NCI-H345 (cell line): ENCODE measurements at regions not wholly inside any gene's neighbourhood (a gene's known extent, or its start where the extent isn't known, plus 50 kb on each side); places are given as distances from the start of the nearest gene placed in this dataset.
"Not testable (repeated sequence)": the region's sequence is repeated elsewhere in the genome, so short reads cannot be mapped to it uniquely, and the experiment has no call there.

Experiments used
- DNase-seq: peaks from one replicate; lab custom pipeline; 2025; lab: John Stamatoyannopoulos, UW

GRCh38 chr11:115660030-115660805 is 156.0 kb upstream of the CADM1 start:
- no peak for DNase-seq

GRCh38 chr11:115659061-115659963 is 155.1 kb upstream of the CADM1 start:
- no peak for DNase-seq

- no peak for DNase-seq
These were observed 153.4 kb upstream of the CADM1 start for GRCh38 chr11:115657586-115657985.

- DNase-seq, result no peak
These were observed 152.5 kb upstream of the CADM1 start for GRCh38 chr11:115656669-115657068.

GRCh38 chr11:115656041-115656440 is 151.8 kb upstream of the CADM1 start:
- DNase-seq, result no peak

GRCh38 chr11:115654792-115655191 is 150.6 kb upstream of the CADM1 start:
- DNase-seq, result no peak

GRCh38 chr11:115653926-115654325 is 149.7 kb upstream of the CADM1 start:
- no peak for DNase-seq

GRCh38 chr11:115653076-115653475 is 148.9 kb upstream of the CADM1 start:
- no peak for DNase-seq

- DNase-seq, result no peak
These were observed 148.3 kb upstream of the CADM1 start for GRCh38 chr11:115652496-115652895.

GRCh38 chr11:115652094-115652493 is 147.9 kb upstream of the CADM1 start:
- DNase-seq, result no peak

- DNase-seq, result no peak
These were observed 145.2 kb upstream of the CADM1 start for GRCh38 chr11:115649461-115649860.

- no peak for DNase-seq
These were observed 141.6 kb upstream of the CADM1 start for GRCh38 chr11:115645631-115646317.

GRCh38 chr11:115644856-115645255 is 140.6 kb upstream of the CADM1 start:
- DNase-seq, result no peak

- DNase-seq, result no peak
These were observed 139.5 kb upstream of the CADM1 start for GRCh38 chr11:115643549-115644270.

- no peak for DNase-seq
These were observed 138.4 kb upstream of the CADM1 start for GRCh38 chr11:115642660-115643059.

- no peak for DNase-seq
These were observed 133.5 kb upstream of the CADM1 start for GRCh38 chr11:115637599-115638241.

GRCh38 chr11:115636753-115637527 is 132.7 kb upstream of the CADM1 start:
- no peak for DNase-seq

GRCh38 chr11:115633977-115634376 is 129.8 kb upstream of the CADM1 start:
- DNase-seq, result not testable (repeated sequence)

GRCh38 chr11:115632061-115632460 is 127.8 kb upstream of the CADM1 start:
- DNase-seq, result no peak

GRCh38 chr11:115631609-115632008 is 127.4 kb upstream of the CADM1 start:
- no peak for DNase-seq

- DNase-seq, result no peak
These were observed 126.0 kb upstream of the CADM1 start for GRCh38 chr11:115630214-115630613.
